ENCODE measurements at regions not wholly inside any gene's neighbourhood (a gene's known extent, or its start where the extent isn't known, plus 50 kb on each side); places are given as distances from the start of the nearest gene placed in this dataset.

GRCh38 chr12:14261861-14262260 lies 103.6 kb upstream of the ATF7IP start:
- FAIRE-seq (no peak), DNase-seq (ENCODE audit: insufficient read length, low spot score) (no peak)
- no peak for TF ChIP-seq CTCF (IDR thresholded peaks at IDR 0.05; ENCODE audit: insufficient read depth, missing control alignments)

GRCh38 chr12:14262771-14263511 lies 102.5 kb upstream of the ATF7IP start:
- TF ChIP-seq CTCF (IDR thresholded peaks at IDR 0.05; ENCODE audit: insufficient read depth, missing control alignments): no peak
- FAIRE-seq (no peak), DNase-seq (ENCODE audit: insufficient read length, low spot score) (no peak)

GRCh38 chr12:14263742-14264141 lies 101.7 kb upstream of the ATF7IP start:
- TF ChIP-seq CTCF (IDR thresholded peaks at IDR 0.05; ENCODE audit: insufficient read depth, missing control alignments): no peak
- DNase-seq (ENCODE audit: insufficient read length, low spot score): no peak
- no peak for FAIRE-seq

- no peak for FAIRE-seq
- TF ChIP-seq CTCF (IDR thresholded peaks at IDR 0.05; ENCODE audit: insufficient read depth, missing control alignments): no peak
- no peak for DNase-seq (ENCODE audit: insufficient read length, low spot score)
Observed at GRCh38 chr12:14264316-14264715, 101.2 kb upstream of the ATF7IP start.

- DNase-seq (ENCODE audit: insufficient read length, low spot score) (no peak), FAIRE-seq (no peak)
- TF ChIP-seq CTCF (IDR thresholded peaks at IDR 0.05; ENCODE audit: insufficient read depth, missing control alignments): no peak
Observed at GRCh38 chr12:14264778-14265177, 100.7 kb upstream of the ATF7IP start.

GRCh38 chr12:14268120-14268515 lies 97.4 kb upstream of the ATF7IP start:
- TF ChIP-seq CTCF (IDR thresholded peaks at IDR 0.05; ENCODE audit: insufficient read depth, missing control alignments): no peak
- FAIRE-seq: no peak
- DNase-seq (ENCODE audit: insufficient read length, low spot score): no peak

- DNase-seq (ENCODE audit: insufficient read length, low spot score) (no peak), FAIRE-seq (no peak)
- no peak for TF ChIP-seq CTCF (IDR thresholded peaks at IDR 0.05; ENCODE audit: insufficient read depth, missing control alignments)
Observed at GRCh38 chr12:14270392-14270791, 95.1 kb upstream of the ATF7IP start.

Data from D721Med (cell line).